CD4-positive, alpha-beta T cell (primary cell): ENCODE measurements at regions not wholly inside any gene's neighbourhood (a gene's known extent, or its start where the extent isn't known, plus 50 kb on each side); places are given as distances from the start of the nearest gene placed in this dataset.

ENCODE experiments used
- ATAC-seq: fragments of 200-7000 bp; cut with Tn5 transposase; one replicate; pipeline ENCODE4 v1.10.0; 2022; ENCODE audit warnings: mild to moderate bottlenecking; ENCODE audit not compliant: poor library complexity
- CTCF ChIA-PET: fragments of 350-600 bp; sonication (Branson Sonifier 250); formaldehyde crosslinking; loops from one replicate; lab custom pipeline; 2021; ENCODE audit warnings: antibody characterized with exemption, inconsistent platforms; lab: Charles Lee
- POLR2A ChIA-PET: fragments of 350-600 bp; sonication (Branson Sonifier 250); formaldehyde crosslinking; loops from one replicate; lab custom pipeline; 2021; ENCODE audit warnings: antibody characterized with exemption, inconsistent platforms; lab: Charles Lee
- DNase-seq, 14 experiments: peaks; one replicate each; pipeline ENCODE4 v3.0.0-alpha.2; 2013 to 2020; ENCODE audit warnings: mixed read lengths in 2 of 14
- H3K27ac ChIP-seq, 2 donors: one replicate each; pipeline versions ENCODE4 v1.5.1 to v1.7.0; 2013; ENCODE audit warnings: low read length in 2 of 2, low read depth in 1 of 2, mild to moderate bottlenecking in 1 of 2
- H3K27me3 ChIP-seq, 2 experiments: 1 replicate in 1 of 2; 2 replicates in 1 of 2; pipeline versions ENCODE4 v1.6.1 to v1.7.0; 2013; ENCODE audit warnings: low read length in 2 of 2, control low read depth in 1 of 2, mild to moderate bottlenecking in 1 of 2, moderate library complexity in 1 of 2; ENCODE audit not compliant: insufficient read depth in 2 of 2, control insufficient read depth in 1 of 2
- H3K36me3 ChIP-seq: one replicate; pipeline ENCODE4 v1.6.1; 2013; ENCODE audit warnings: low read length, control low read depth; ENCODE audit not compliant: insufficient read depth
- H3K4me1 ChIP-seq: one replicate; pipeline ENCODE4 v1.6.1; 2013; ENCODE audit warnings: low read length, control low read depth; ENCODE audit not compliant: insufficient read depth
- H3K4me3 ChIP-seq: one replicate; pipeline ENCODE4 v1.5.1; 2013; ENCODE audit warnings: mild to moderate bottlenecking, low read length, moderate library complexity
- H3K9me3 ChIP-seq, 2 experiments: 1 replicate in 1 of 2; 2 replicates in 1 of 2; pipeline versions ENCODE4 v1.6.1 to v1.7.0; 2013; ENCODE audit warnings: low read length in 2 of 2, mild to moderate bottlenecking in 2 of 2, control low read depth in 1 of 2, moderate library complexity in 1 of 2; ENCODE audit not compliant: control insufficient read depth in 1 of 2, insufficient read depth in 1 of 2
- H3K27ac Mint-ChIP-seq: one replicate; pipeline ENCODE4 v1.8.0; 2020; ENCODE audit warnings: mixed read lengths
- H3K27me3 Mint-ChIP-seq: one replicate; pipeline ENCODE4 v1.8.0; 2021; ENCODE audit warnings: mixed read lengths
- H3K36me3 Mint-ChIP-seq: one replicate; pipeline ENCODE4 v1.8.0; 2021; ENCODE audit warnings: low read depth, mixed read lengths
- H3K4me1 Mint-ChIP-seq: one replicate; pipeline ENCODE4 v1.8.0; 2021; ENCODE audit warnings: low read depth, mixed read lengths
- H3K4me3 Mint-ChIP-seq: one replicate; pipeline ENCODE4 v1.8.0; 2020; ENCODE audit warnings: mild to moderate bottlenecking, mixed read lengths
- H3K9me3 Mint-ChIP-seq: one replicate; pipeline ENCODE4 v1.8.0; 2020; ENCODE audit warnings: mixed read lengths
- intact Hi-C, 2 experiments: fragments of 100-400 bp; cut with DNase I in 1 of 2; cut with micrococcal nuclease in 1 of 2; formaldehyde crosslinking; loops; one replicate each; pipeline versions ENCODE4 v1.15.1 to v1.9.0; 2023 to 2025; cut with DNase I, micrococcal nuclease
- TF ChIP-seq, protein P1 (sequence below): fragments of 200-600 bp; IDR thresholded peaks from one replicate; pipeline ENCODE4 v1.8.0; 2022; ENCODE audit warnings: antibody characterized with exemption, mild to moderate bottlenecking

- ChIA-PET POLR2A (no interaction called here), CTCF (no interaction called here)
- Histone ChIP-seq H3K4me1 (no peaks in the 10 kb centered on the region), H3K9me3 (peaks cover 0 to 4% of the 10 kb centered on the region in 2 experiments), H3K36me3 (no peaks in the 10 kb centered on the region), H3K27ac (no peak overlapping the region), H3K4me3 (no peak overlapping the region), H3K27me3 (no peaks in the 10 kb centered on the region)
- H3K4me3 Mint-ChIP-seq, result no peak overlapping the region
- ATAC-seq (no peak), DNase-seq (no peak)
- intact Hi-C loops, result no loop called here
- H3K27ac Mint-ChIP-seq, result no peak overlapping the region
- H3K9me3 Mint-ChIP-seq, result peaks cover 8% of the 10 kb centered on the region
- no peaks in the 10 kb centered on the region for H3K27me3 Mint-ChIP-seq
- H3K4me1 Mint-ChIP-seq, result no peaks in the 10 kb centered on the region
- no peaks in the 10 kb centered on the region for H3K36me3 Mint-ChIP-seq
- TF ChIP-seq, protein P1, sequence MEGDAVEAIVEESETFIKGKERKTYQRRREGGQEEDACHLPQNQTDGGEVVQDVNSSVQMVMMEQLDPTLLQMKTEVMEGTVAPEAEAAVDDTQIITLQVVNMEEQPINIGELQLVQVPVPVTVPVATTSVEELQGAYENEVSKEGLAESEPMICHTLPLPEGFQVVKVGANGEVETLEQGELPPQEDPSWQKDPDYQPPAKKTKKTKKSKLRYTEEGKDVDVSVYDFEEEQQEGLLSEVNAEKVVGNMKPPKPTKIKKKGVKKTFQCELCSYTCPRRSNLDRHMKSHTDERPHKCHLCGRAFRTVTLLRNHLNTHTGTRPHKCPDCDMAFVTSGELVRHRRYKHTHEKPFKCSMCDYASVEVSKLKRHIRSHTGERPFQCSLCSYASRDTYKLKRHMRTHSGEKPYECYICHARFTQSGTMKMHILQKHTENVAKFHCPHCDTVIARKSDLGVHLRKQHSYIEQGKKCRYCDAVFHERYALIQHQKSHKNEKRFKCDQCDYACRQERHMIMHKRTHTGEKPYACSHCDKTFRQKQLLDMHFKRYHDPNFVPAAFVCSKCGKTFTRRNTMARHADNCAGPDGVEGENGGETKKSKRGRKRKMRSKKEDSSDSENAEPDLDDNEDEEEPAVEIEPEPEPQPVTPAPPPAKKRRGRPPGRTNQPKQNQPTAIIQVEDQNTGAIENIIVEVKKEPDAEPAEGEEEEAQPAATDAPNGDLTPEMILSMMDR, result no peak
Observed at GRCh38 chr5:152995214-152995725, 495.2 kb upstream of the GRIA1 start.

DNA sequence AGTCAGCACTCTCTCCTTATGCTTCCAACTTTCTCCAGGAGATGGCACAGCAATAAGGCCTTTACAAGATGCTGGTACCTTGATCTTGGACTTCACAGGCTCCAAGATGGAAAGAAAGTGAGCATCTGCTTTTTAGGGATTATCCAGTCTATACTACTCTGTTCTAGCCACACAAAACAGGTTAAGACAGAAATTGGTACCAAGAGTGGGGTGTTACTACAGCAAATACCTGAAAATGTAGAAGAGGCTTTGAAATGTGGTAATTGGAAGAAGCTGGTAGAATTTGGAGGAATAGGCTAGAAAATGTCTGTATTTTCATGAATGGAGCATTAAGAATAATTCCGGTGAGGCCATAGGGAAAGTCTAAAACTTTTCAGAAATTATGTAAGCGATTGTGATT is 484.8 kb upstream of the GRIA1 start:
- TF ChIP-seq, protein P1, result no peak
- ChIA-PET CTCF (no interaction called here), POLR2A (no interaction called here)
- ATAC-seq, result no peak
- Histone ChIP-seq H3K4me3 (no peak overlapping the region), H3K36me3 (no peaks in the 10 kb centered on the region), H3K9me3 (peaks cover 0 to 5% of the 10 kb centered on the region in 2 experiments), H3K27ac (no peak overlapping the region), H3K4me1 (no peaks in the 10 kb centered on the region), H3K27me3 (no peaks in the 10 kb centered on the region)
- H3K4me1 Mint-ChIP-seq, result no peaks in the 10 kb centered on the region
- H3K4me3 Mint-ChIP-seq, result no peak overlapping the region
- no peaks in the 10 kb centered on the region for H3K36me3 Mint-ChIP-seq
- H3K27ac Mint-ChIP-seq, result no peak overlapping the region
- no peaks in the 10 kb centered on the region for H3K27me3 Mint-ChIP-seq
- no peak for DNase-seq
- intact Hi-C loops, result no loop called here
- H3K9me3 Mint-ChIP-seq, result peaks cover 14% of the 10 kb centered on the region

GRCh38 chr5:153006681-153007080 is 483.8 kb upstream of the GRIA1 start:
- intact Hi-C loops, result no loop called here
- Mint-ChIP-seq H3K27me3 (no peaks in the 10 kb centered on the region), H3K27ac (no peak overlapping the region), H3K9me3 (peaks cover 14% of the 10 kb centered on the region), H3K36me3 (no peaks in the 10 kb centered on the region), H3K4me3 (no peak overlapping the region), H3K4me1 (no peaks in the 10 kb centered on the region)
- POLR2A ChIA-PET, result no interaction called here
- DNase-seq (no peak), ATAC-seq (no peak)
- CTCF ChIA-PET, result no interaction called here
- Histone ChIP-seq H3K4me1 (no peaks in the 10 kb centered on the region), H3K36me3 (no peaks in the 10 kb centered on the region), H3K9me3 (peaks cover 0 to 10% of the 10 kb centered on the region in 2 experiments), H3K27ac (no peak overlapping the region), H3K4me3 (no peak overlapping the region), H3K27me3 (no peaks in the 10 kb centered on the region)
- TF ChIP-seq, protein P1, result no peak
